Mesothelial cell of epicardium (in vitro differentiated cells): ENCODE measurements at regions not wholly inside any gene's neighbourhood (a gene's known extent, or its start where the extent isn't known, plus 50 kb on each side); places are given as distances from the start of the nearest gene placed in this dataset.
A peak's percentile ranks its signal among the peaks of the same experiment; 100 is the strongest.

ENCODE experiments used
- DNase-seq, 2 experiments: peaks; one replicate each; pipeline ENCODE4 v3.0.0; 2021; ENCODE audit warnings: low spot score in 2 of 2; ENCODE audit not compliant: unreplicated experiment in 2 of 2
- H3K27ac Mint-ChIP-seq: 2 replicates; pipeline ENCODE4 v1.8.0; 2021; ENCODE audit warnings: mixed read lengths
- H3K27me3 Mint-ChIP-seq: 2 replicates; pipeline ENCODE4 v1.8.0; 2021; ENCODE audit warnings: low read depth, mixed read lengths
- H3K36me3 Mint-ChIP-seq: 2 replicates; pipeline ENCODE4 v1.8.0; 2021; ENCODE audit warnings: mixed read lengths
- H3K4me1 Mint-ChIP-seq: 2 replicates; pipeline ENCODE4 v1.8.0; 2021; ENCODE audit warnings: mixed read lengths
- H3K4me3 Mint-ChIP-seq: 2 replicates; pipeline ENCODE4 v1.8.0; 2021; ENCODE audit warnings: mild to moderate bottlenecking, moderate library complexity, mixed read lengths
- H3K9me3 Mint-ChIP-seq: 2 replicates; pipeline ENCODE4 v1.8.0; 2021; ENCODE audit warnings: mixed read lengths
- TF ChIP-seq, protein P1 (sequence below): fragments of 200-600 bp; sonication (generic); IDR thresholded peaks from one replicate; pipeline ENCODE4 v1.5.0; 2021; ENCODE audit warnings: antibody characterized with exemption; ENCODE audit not compliant: unreplicated experiment

DNA sequence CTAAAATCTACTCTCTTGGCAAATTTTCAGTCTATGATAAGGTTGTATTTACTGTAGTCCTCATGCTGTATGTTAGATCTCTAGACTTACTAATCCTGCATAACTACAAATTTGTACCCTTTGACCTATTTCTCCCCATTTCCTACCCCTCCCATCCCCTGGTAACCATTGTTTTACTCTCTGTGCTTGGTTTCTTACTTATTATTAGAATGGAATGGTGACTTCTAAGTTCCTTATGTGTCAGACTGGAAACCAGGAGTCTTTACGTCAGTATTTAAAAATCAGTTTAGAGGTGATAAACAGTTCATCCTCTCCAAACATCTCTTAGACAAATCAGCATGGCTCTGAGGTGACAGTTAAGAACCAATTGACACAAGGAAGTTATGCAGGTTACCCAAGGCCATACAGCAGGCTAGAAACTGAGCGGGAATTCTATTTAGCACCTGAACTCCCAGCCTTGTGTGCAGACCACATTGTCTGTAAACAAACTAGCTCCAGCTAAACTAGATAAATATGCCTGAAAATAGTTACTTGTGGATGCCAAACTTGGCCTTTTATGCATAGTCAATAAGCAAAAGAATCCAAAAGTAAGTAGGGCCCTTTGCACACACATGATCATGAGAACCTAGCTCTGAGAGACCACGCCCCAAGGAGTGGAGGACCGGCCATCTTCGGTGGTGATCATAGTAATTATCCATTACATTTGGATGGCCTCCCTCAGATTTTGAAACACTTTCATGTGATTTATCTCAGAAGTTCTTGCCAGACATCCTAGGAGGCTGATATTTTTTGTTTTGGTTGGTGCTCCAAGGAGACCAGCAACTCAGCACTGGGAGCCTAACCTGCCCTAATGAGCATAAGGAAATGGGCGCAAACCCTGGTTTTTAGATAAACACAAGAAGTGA, 72.3 kb upstream of the BOC start:
- no peak overlapping the region for H3K4me3 Mint-ChIP-seq
- peaks cover 8% of the 10 kb centered on the region for H3K4me1 Mint-ChIP-seq
- H3K27ac Mint-ChIP-seq: no peak overlapping the region
- peaks cover 4% of the 10 kb centered on the region for H3K36me3 Mint-ChIP-seq
- H3K27me3 Mint-ChIP-seq: no peaks in the 10 kb centered on the region
- TF ChIP-seq, protein P1, sequence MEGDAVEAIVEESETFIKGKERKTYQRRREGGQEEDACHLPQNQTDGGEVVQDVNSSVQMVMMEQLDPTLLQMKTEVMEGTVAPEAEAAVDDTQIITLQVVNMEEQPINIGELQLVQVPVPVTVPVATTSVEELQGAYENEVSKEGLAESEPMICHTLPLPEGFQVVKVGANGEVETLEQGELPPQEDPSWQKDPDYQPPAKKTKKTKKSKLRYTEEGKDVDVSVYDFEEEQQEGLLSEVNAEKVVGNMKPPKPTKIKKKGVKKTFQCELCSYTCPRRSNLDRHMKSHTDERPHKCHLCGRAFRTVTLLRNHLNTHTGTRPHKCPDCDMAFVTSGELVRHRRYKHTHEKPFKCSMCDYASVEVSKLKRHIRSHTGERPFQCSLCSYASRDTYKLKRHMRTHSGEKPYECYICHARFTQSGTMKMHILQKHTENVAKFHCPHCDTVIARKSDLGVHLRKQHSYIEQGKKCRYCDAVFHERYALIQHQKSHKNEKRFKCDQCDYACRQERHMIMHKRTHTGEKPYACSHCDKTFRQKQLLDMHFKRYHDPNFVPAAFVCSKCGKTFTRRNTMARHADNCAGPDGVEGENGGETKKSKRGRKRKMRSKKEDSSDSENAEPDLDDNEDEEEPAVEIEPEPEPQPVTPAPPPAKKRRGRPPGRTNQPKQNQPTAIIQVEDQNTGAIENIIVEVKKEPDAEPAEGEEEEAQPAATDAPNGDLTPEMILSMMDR: no peak
- no peak for DNase-seq
- H3K9me3 Mint-ChIP-seq: peaks cover 15% of the 10 kb centered on the region

DNA sequence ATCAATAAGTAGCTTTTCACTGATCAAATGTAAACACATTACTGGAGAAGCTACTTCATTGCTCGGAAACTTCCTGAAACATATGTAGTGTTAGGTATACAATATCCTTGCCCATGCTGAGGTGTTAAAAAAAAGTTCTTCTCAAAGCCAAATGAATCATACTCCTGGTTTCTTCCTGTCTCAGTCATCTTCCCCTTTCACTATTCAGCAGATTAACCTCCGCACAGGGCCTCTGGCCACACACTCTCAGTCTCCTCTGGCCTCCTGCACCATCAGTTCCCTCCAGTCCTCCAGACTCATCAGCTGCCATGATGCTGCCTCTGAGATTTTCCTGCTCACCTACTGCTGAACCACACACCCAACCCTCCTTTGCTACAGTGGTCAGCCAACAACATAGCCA, 70.5 kb upstream of the BOC start:
- TF ChIP-seq, protein P1: no peak
- H3K4me3 Mint-ChIP-seq: no peak overlapping the region
- H3K27ac Mint-ChIP-seq: no peak overlapping the region
- H3K4me1 Mint-ChIP-seq: peaks cover 15% of the 10 kb centered on the region
- H3K27me3 Mint-ChIP-seq: no peaks in the 10 kb centered on the region
- peaks cover 15% of the 10 kb centered on the region for H3K9me3 Mint-ChIP-seq
- H3K36me3 Mint-ChIP-seq: peaks cover 4% of the 10 kb centered on the region
- DNase-seq: no peak

DNA sequence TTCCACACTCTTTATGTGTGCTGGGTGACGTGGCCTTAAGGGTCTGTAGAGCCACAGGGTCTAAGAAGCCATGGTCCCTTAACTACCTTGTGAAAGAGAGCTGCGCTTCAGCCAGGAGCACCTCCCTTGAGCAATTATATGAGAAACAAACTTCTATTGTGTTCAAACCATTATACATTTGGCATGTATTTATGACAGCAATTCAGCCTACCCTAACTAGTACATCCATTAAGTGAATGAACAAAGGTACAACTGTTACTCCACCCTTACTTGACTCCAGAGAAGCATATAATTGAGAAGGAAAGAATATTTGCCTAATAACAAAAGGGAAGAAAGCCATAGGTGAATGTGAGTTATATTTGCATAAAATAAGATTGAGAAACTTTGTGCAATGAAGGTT, 69.8 kb upstream of the BOC start:
- TF ChIP-seq, protein P1: no peak
- peaks cover 18% of the 10 kb centered on the region for H3K4me1 Mint-ChIP-seq
- no peak for DNase-seq
- no peak overlapping the region for H3K27ac Mint-ChIP-seq
- H3K9me3 Mint-ChIP-seq: peaks cover 15% of the 10 kb centered on the region
- H3K36me3 Mint-ChIP-seq: peaks cover 4% of the 10 kb centered on the region
- no peaks in the 10 kb centered on the region for H3K27me3 Mint-ChIP-seq
- H3K4me3 Mint-ChIP-seq: no peak overlapping the region

DNA sequence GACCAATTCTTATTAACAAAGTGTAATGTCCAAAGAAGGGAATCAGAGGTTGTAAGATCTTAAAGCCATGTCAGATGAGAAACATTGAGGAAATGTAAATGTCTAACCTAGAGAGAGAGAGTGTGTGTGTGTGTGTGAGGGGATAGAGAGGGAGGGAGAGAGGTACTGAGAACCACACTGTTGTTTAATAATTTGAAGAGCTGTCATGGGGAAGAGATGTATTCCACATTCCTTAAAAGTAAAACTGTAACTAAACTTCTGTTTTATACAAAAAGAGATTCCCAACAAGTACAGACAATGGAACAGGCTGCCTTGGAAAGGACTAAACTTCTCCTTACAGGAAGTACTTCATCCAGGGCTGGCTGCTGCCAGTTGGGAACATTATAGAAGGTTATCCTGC, 68.9 kb upstream of the BOC start:
- no peak for DNase-seq
- Mint-ChIP-seq H3K4me3 (no peak overlapping the region), H3K4me1 (peaks cover 27% of the 10 kb centered on the region), H3K27ac (peak overlapping the region; percentile 5), H3K27me3 (no peaks in the 10 kb centered on the region), H3K36me3 (peaks cover 4% of the 10 kb centered on the region), H3K9me3 (peaks cover 13% of the 10 kb centered on the region)
- TF ChIP-seq, protein P1: no peak

DNA sequence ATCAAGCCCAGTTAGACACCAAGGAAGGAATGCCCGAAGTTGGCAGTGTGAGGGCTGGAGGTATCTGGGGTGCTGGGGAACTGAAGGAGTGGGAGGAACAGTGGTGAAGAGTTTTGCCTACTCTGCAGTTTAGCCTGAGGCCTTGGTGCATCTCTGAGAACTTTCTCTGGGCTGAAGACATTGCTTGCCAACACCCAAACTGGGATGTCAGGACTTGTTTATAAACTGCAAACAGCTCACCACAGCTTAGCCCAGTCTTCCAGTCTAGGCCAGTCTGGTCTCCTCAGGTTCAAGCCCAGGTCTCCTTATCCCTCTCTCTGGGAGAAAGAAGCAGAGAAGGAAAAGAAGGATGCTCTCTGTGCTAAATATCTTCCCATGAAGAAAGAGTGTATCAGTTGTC, 68.0 kb upstream of the BOC start:
- TF ChIP-seq, protein P1: no peak
- Mint-ChIP-seq H3K27me3 (no peaks in the 10 kb centered on the region), H3K27ac (no peak overlapping the region), H3K4me1 (peaks cover 35% of the 10 kb centered on the region), H3K4me3 (no peak overlapping the region), H3K9me3 (peaks cover 5% of the 10 kb centered on the region), H3K36me3 (peaks cover under 1% of the 10 kb centered on the region)
- DNase-seq: no peak
